ENCODE measurements at regions not wholly inside any gene's neighbourhood (a gene's known extent, or its start where the extent isn't known, plus 50 kb on each side); places are given as distances from the start of the nearest gene placed in this dataset.
A peak's percentile ranks its signal among the peaks of the same experiment; 100 is the strongest.

DNA sequence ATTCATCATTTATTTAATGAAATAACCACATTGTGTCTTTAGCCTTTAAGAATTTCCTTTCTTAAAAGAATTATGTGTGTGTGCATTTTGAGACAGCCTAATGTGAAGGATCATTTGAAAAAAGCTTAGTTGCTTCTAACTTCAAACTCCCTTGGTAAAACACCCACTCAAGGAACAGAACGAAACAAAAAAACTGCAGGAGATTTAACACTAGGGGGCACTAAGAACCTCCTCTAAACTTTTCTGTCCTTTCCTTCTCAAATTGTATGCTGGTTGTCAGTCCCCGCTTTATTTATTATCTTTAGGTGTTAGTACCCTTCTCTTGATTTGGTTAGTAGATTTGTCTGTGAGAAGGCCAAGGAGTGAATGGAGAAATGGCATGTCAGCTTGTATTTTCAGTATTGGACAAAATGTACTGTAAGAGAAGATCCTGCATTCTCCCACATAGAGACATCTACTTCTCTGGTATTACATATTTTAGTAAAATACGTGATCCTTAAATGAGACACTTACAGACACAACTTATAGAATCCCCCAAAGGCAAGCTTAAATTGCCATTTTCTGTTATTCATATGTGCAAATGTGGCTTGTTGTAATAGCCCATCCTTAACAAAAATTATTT, 229.7 kb downstream of the MRPS30 start:
- Mint-ChIP-seq H3K9me3 (no peaks in the 10 kb centered on the region), H3K27me3 (ENCODE audit: low read depth) (no peaks in the 10 kb centered on the region), H3K27ac (no peak overlapping the region)

DNA sequence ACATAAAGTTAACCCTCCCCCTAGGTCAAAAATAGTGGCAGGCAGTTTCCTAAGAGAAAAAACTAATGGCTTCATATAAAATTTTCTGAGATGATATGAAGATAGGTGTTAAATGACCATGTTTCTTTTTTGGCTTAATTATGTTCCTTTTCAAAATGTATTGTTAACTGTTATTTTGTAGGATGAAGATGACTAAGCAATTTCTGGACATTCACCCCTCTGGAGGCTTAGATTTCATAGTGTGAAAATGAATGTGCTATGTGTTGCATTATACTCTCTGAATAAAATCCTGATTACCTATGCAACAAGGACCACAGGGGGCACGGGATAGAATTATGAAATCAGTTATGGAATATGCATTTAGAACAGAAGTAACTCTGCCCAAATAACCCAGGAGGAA, 233.5 kb downstream of the MRPS30 start:
- H3K27ac Mint-ChIP-seq: no peak overlapping the region

More for the DNA sequence above, 229.7 kb downstream of the MRPS30 start:
- H3K4me3 Mint-ChIP-seq: no peak overlapping the region
- H3K36me3 Mint-ChIP-seq (ENCODE audit: low read depth): no peaks in the 10 kb centered on the region
- H3K4me1 Mint-ChIP-seq: no peaks in the 10 kb centered on the region
- TF ChIP-seq, protein P1, sequence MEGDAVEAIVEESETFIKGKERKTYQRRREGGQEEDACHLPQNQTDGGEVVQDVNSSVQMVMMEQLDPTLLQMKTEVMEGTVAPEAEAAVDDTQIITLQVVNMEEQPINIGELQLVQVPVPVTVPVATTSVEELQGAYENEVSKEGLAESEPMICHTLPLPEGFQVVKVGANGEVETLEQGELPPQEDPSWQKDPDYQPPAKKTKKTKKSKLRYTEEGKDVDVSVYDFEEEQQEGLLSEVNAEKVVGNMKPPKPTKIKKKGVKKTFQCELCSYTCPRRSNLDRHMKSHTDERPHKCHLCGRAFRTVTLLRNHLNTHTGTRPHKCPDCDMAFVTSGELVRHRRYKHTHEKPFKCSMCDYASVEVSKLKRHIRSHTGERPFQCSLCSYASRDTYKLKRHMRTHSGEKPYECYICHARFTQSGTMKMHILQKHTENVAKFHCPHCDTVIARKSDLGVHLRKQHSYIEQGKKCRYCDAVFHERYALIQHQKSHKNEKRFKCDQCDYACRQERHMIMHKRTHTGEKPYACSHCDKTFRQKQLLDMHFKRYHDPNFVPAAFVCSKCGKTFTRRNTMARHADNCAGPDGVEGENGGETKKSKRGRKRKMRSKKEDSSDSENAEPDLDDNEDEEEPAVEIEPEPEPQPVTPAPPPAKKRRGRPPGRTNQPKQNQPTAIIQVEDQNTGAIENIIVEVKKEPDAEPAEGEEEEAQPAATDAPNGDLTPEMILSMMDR (IDR thresholded peaks at IDR 0.05; ENCODE audit: unreplicated experiment in 3 of 3): peak; percentile 64 to 85 (median 71)

DNA sequence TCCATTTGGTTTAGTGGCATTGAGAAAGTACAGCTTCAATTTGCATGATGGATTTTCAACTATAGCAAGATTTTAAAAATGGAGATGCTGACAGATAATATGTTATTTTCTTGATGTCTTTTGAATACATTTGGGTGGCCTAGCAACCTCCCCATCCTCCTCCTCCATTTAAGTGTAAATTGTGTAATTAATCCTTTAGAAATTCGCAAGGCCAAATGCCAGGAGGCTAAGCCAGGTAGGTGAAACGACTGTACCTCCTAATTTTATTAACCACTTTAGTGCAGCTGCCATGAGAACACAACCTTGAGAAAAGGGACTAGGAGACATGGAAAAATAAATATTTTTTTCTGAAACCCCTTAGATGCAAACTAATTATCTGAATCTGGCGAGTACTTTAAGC, 248.8 kb downstream of the MRPS30 start:
- no peak overlapping the region for H3K4me3 Mint-ChIP-seq
- TF ChIP-seq, protein P1 (IDR thresholded peaks at IDR 0.05; ENCODE audit: unreplicated experiment in 3 of 3): no peak
- no peaks in the 10 kb centered on the region for H3K9me3 Mint-ChIP-seq
- no peak overlapping the region for H3K27ac Mint-ChIP-seq
- no peaks in the 10 kb centered on the region for H3K27me3 Mint-ChIP-seq (ENCODE audit: low read depth)
- H3K4me1 Mint-ChIP-seq: no peaks in the 10 kb centered on the region
- H3K36me3 Mint-ChIP-seq (ENCODE audit: low read depth): no peaks in the 10 kb centered on the region

More for the DNA sequence above, 233.5 kb downstream of the MRPS30 start:
- no peak overlapping the region for H3K4me3 Mint-ChIP-seq
- H3K36me3 Mint-ChIP-seq (ENCODE audit: low read depth): no peaks in the 10 kb centered on the region
- no peaks in the 10 kb centered on the region for H3K4me1 Mint-ChIP-seq
- H3K27me3 Mint-ChIP-seq (ENCODE audit: low read depth): no peaks in the 10 kb centered on the region
- H3K9me3 Mint-ChIP-seq: no peaks in the 10 kb centered on the region
- TF ChIP-seq, protein P1 (IDR thresholded peaks at IDR 0.05; ENCODE audit: unreplicated experiment in 3 of 3): no peak

DNA sequence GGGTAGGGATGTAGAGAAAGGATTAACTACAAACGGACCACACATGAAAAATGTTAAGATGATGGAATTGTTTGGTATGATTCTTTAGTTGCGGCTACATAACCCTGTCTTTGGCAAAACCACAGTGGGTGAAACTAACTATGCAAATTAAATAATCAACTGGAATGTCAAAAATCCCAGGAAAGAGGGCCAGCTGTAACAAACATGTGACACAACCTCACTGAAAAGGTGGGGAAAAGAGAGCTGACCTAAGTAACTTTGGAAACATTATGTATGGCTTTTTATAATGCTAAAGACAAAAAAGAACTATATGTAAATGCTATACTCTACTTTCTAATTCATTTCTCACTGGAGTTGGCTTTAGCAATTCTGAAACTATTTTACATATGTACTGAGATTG, 252.0 kb downstream of the MRPS30 start:
- Mint-ChIP-seq H3K9me3 (no peaks in the 10 kb centered on the region), H3K4me3 (no peak overlapping the region), H3K27me3 (ENCODE audit: low read depth) (no peaks in the 10 kb centered on the region), H3K4me1 (no peaks in the 10 kb centered on the region), H3K36me3 (ENCODE audit: low read depth) (no peaks in the 10 kb centered on the region), H3K27ac (no peak overlapping the region)
- TF ChIP-seq, protein P1 (IDR thresholded peaks at IDR 0.05; ENCODE audit: unreplicated experiment in 3 of 3): no peak

DNA sequence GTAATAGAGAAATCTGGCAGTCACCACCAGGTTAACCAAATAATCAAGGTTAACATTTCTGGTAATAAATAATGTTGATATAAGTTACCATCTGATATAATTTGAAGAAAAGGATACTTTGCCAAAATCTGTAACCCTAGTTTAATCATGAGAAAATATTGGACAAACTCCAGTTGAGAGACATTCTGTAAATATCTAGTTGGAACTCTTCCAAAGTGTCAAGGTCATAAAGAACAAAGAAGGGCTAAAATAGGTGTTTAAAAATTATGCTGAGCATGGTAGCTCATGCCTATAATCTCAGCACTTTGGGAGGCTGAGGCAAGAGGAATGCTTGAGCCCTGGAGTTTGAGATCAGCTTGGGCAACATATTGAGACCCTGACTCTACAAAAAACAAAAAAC, 253.3 kb downstream of the MRPS30 start:
- Mint-ChIP-seq H3K27ac (no peak overlapping the region), H3K4me3 (no peak overlapping the region), H3K9me3 (no peaks in the 10 kb centered on the region), H3K27me3 (ENCODE audit: low read depth) (no peaks in the 10 kb centered on the region), H3K36me3 (ENCODE audit: low read depth) (no peaks in the 10 kb centered on the region), H3K4me1 (no peaks in the 10 kb centered on the region)
- TF ChIP-seq, protein P1 (IDR thresholded peaks at IDR 0.05; ENCODE audit: unreplicated experiment in 3 of 3): no peak

DNA sequence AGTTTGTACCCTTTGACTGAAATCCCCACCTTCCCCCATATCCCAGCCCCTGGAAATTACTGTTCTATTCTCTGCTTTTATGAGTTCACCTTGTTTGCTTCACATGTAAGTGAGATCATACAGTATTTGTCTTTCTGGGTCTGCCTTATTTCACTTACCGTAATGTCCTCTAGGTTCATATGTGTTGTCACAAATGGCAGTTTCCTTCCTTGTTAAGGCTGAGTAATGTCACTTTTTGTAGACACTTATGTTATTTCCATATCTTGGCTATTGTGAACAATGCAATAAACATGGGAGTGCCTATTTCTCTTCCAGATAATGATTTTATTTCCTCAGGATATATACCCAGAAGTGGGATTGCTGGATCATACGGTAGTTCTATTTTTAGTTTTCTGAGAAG, 272.3 kb downstream of the MRPS30 start:
- Mint-ChIP-seq H3K9me3 (no peaks in the 10 kb centered on the region), H3K4me1 (no peaks in the 10 kb centered on the region), H3K36me3 (ENCODE audit: low read depth) (no peaks in the 10 kb centered on the region), H3K27me3 (ENCODE audit: low read depth) (no peaks in the 10 kb centered on the region), H3K27ac (no peak overlapping the region), H3K4me3 (no peak overlapping the region)
- TF ChIP-seq, protein P1 (IDR thresholded peaks at IDR 0.05; ENCODE audit: unreplicated experiment in 3 of 3): no peak

Data from nephron (organoid).